ENCODE measurements at regions not wholly inside any gene's neighbourhood (a gene's known extent, or its start where the extent isn't known, plus 50 kb on each side); places are given as distances from the start of the nearest gene placed in this dataset.

DNA sequence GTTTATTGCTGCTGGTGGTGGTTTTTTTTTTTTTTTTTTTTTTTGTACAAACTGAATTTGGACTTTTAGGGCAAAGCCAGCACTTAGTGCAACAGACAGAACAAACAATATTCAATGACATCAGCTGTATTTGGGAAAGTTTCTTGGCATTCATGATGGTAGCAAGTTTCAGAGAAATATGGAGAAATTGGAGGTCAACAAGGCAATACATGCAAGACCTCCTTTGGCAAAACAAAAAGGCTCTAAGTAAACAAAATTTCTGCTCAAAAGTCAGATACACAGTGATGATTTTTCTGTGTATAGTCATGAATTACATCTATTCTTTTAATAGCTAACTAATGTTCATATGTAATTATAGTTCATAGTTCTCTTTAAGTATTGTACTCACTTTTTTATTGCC is 612.5 kb upstream of the LUZP2 start:
- TF ChIP-seq EZH2 (IDR thresholded peaks at IDR 0.05; ENCODE audit: insufficient read depth, poor library complexity, severe bottlenecking) (no peak), EZH2phosphoT487 (IDR thresholded peaks at IDR 0.05; ENCODE audit: insufficient read depth, low read depth) (no peak)

Measured in GM23248 (cell line).